ENCODE measurements at regions not wholly inside any gene's neighbourhood (a gene's known extent, or its start where the extent isn't known, plus 50 kb on each side); places are given as distances from the start of the nearest gene placed in this dataset.

- intact Hi-C loops (cut with DNase I, micrococcal nuclease) = no loop called here
- H3K36me3 Mint-ChIP-seq (ENCODE audit: low read depth) = no peaks in the 10 kb centered on the region
- peaks cover 3% of the 10 kb centered on the region for H3K9me3 Mint-ChIP-seq (ENCODE audit: low read depth)
- DNase-seq (peak; percentile 55), ATAC-seq (peak; percentile 61)
- POLR2A ChIA-PET = no interaction called here
- CTCF ChIA-PET = interaction anchor here (0.6 kb wide), 1 partner anchor 10 kb away, joined by 3 read pairs; no protein-coding TSS in a partner anchor
- H3K27me3 Mint-ChIP-seq = peaks cover 31% of the 10 kb centered on the region
- H3K4me1 Mint-ChIP-seq = peaks cover 8% of the 10 kb centered on the region
- no peak overlapping the region for H3K4me3 Mint-ChIP-seq
- no peak overlapping the region for H3K27ac Mint-ChIP-seq
Observed at GRCh38 chr7:54664235-54665228, 94.5 kb downstream of the SEC61G start.

DNA sequence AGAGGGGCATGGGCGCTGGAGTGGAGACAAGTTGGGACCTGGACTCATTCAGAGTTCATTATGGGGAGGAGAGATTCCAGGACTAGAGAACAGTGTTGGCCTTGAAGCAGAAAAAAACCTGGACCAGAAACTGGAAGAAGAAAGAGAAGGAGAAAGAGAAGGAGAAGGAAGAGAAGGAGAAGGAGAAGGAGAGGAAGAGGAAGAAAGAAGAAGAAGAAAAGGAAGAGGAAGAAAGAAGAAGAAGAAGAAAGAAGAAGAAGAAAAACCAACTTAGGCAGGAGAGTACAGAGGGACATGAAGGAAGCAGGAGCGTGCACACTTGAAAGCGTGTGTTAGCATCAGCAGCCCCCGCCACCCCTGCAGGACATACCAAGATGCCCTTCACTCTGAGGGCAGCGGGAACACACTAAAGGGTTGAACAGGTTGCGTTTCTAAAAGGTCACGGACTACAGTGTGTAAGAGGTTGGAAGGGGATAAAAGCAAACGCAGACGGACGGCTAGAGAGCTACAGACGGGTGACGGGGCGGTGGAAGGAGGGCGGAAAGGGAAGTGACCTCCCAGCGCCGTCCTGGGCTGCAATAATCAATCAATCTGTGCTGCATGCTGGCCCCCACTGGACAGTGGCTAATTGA lies 95.3 kb downstream of the SEC61G start:
- ChIA-PET CTCF (interaction anchor here (0.6 kb wide), 1 partner anchor 11 kb away, joined by 3 read pairs; no protein-coding TSS in a partner anchor), POLR2A (no interaction called here)
- Mint-ChIP-seq H3K27ac (no peak overlapping the region), H3K4me1 (peaks cover 8% of the 10 kb centered on the region), H3K27me3 (peaks cover 31% of the 10 kb centered on the region), H3K36me3 (ENCODE audit: low read depth) (no peaks in the 10 kb centered on the region), H3K9me3 (ENCODE audit: low read depth) (peaks cover 3% of the 10 kb centered on the region), H3K4me3 (no peak overlapping the region)
- intact Hi-C loops (cut with DNase I, micrococcal nuclease) = no loop called here
- ATAC-seq (no peak), DNase-seq (no peak)

- intact Hi-C loops (cut with DNase I, micrococcal nuclease) = no loop called here
- Mint-ChIP-seq H3K27me3 (peaks cover 31% of the 10 kb centered on the region), H3K9me3 (ENCODE audit: low read depth) (peaks cover 3% of the 10 kb centered on the region), H3K36me3 (ENCODE audit: low read depth) (no peaks in the 10 kb centered on the region), H3K27ac (no peak overlapping the region), H3K4me3 (no peak overlapping the region), H3K4me1 (peaks cover 8% of the 10 kb centered on the region)
- ChIA-PET CTCF (no interaction called here), POLR2A (no interaction called here)
- no peak for ATAC-seq
- no peak for DNase-seq
Observed at GRCh38 chr7:54663186-54663585, 95.8 kb downstream of the SEC61G start.

DNA sequence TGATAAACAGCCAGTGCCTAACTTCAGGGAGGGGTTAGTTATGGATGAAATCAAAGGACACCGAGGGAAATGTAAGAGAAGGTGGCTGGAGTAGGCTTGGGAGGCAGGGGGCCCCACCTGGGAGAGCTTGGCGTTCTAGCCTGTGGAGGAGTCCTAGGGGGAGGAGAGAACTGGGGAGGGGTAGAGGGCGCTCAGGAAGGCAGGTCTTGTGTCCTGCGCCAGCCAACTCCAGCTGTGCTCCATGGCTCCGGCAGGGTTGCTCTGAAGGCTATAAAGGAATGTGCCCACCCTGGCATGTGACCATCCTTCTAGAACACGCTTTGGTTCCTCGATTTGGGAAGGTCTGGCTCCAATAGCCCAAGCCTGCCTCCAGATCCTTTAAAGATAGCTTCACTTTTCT lies 96.3 kb downstream of the SEC61G start:
- intact Hi-C loops (cut with DNase I, micrococcal nuclease) = no loop called here
- Mint-ChIP-seq H3K9me3 (ENCODE audit: low read depth) (peaks cover 3% of the 10 kb centered on the region), H3K4me1 (peaks cover 8% of the 10 kb centered on the region), H3K4me3 (no peak overlapping the region), H3K27ac (no peak overlapping the region), H3K27me3 (peaks cover 31% of the 10 kb centered on the region), H3K36me3 (ENCODE audit: low read depth) (no peaks in the 10 kb centered on the region)
- DNase-seq = no peak
- CTCF ChIA-PET = no interaction called here
- ATAC-seq = no peak
- POLR2A ChIA-PET = no interaction called here

GRCh38 chr7:54653905-54654304 lies 105.1 kb downstream of the SEC61G start:
- Mint-ChIP-seq H3K27me3 (no peaks in the 10 kb centered on the region), H3K9me3 (ENCODE audit: low read depth) (no peaks in the 10 kb centered on the region), H3K27ac (no peak overlapping the region), H3K36me3 (ENCODE audit: low read depth) (no peaks in the 10 kb centered on the region), H3K4me1 (no peaks in the 10 kb centered on the region), H3K4me3 (no peak overlapping the region)
- ATAC-seq = no peak
- intact Hi-C loops (cut with DNase I, micrococcal nuclease) = no loop called here
- CTCF ChIA-PET = no interaction called here
- no peak for DNase-seq
- POLR2A ChIA-PET = no interaction called here

GRCh38 chr7:54643064-54643463 lies 100.9 kb downstream of the VSTM2A start:
- ChIA-PET CTCF (no interaction called here), POLR2A (no interaction called here)
- no peaks in the 10 kb centered on the region for H3K36me3 Mint-ChIP-seq (ENCODE audit: low read depth)
- no peak for DNase-seq
- H3K4me3 Mint-ChIP-seq = no peak overlapping the region
- peaks cover 4% of the 10 kb centered on the region for H3K9me3 Mint-ChIP-seq (ENCODE audit: low read depth)
- intact Hi-C loops (cut with DNase I, micrococcal nuclease) = no loop called here
- no peak for ATAC-seq
- H3K4me1 Mint-ChIP-seq = no peaks in the 10 kb centered on the region
- peaks cover 2% of the 10 kb centered on the region for H3K27me3 Mint-ChIP-seq
- H3K27ac Mint-ChIP-seq = no peak overlapping the region

- Mint-ChIP-seq H3K27me3 (no peaks in the 10 kb centered on the region), H3K4me1 (no peaks in the 10 kb centered on the region), H3K27ac (no peak overlapping the region), H3K4me3 (no peak overlapping the region), H3K9me3 (ENCODE audit: low read depth) (no peaks in the 10 kb centered on the region), H3K36me3 (ENCODE audit: low read depth) (no peaks in the 10 kb centered on the region)
- intact Hi-C loops (cut with DNase I, micrococcal nuclease) = no loop called here
- ChIA-PET CTCF (interaction anchor here (0.6 kb wide), 1 partner anchor 293 kb away, joined by 3 read pairs; no protein-coding TSS in a partner anchor), POLR2A (no interaction called here)
- ATAC-seq (no peak), DNase-seq (no peak)
Observed at GRCh38 chr7:54637712-54638396, 95.7 kb downstream of the VSTM2A start.

GRCh38 chr7:54632696-54633095 lies 90.5 kb downstream of the VSTM2A start:
- H3K27ac Mint-ChIP-seq = no peak overlapping the region
- intact Hi-C loops (cut with DNase I, micrococcal nuclease) = no loop called here
- ChIA-PET CTCF (interaction anchor here (0.6 kb wide), 1 partner anchor 750 kb away, joined by 3 read pairs; no protein-coding TSS in a partner anchor), POLR2A (no interaction called here)
- no peaks in the 10 kb centered on the region for H3K36me3 Mint-ChIP-seq (ENCODE audit: low read depth)
- no peak overlapping the region for H3K4me3 Mint-ChIP-seq
- H3K9me3 Mint-ChIP-seq (ENCODE audit: low read depth) = peaks cover 11% of the 10 kb centered on the region
- ATAC-seq = no peak
- H3K27me3 Mint-ChIP-seq = no peaks in the 10 kb centered on the region
- no peaks in the 10 kb centered on the region for H3K4me1 Mint-ChIP-seq
- no peak for DNase-seq

GRCh38 chr7:54629771-54630170 lies 87.6 kb downstream of the VSTM2A start:
- intact Hi-C loops (cut with DNase I, micrococcal nuclease) = no loop called here
- POLR2A ChIA-PET = no interaction called here
- Mint-ChIP-seq H3K27me3 (no peaks in the 10 kb centered on the region), H3K27ac (no peak overlapping the region), H3K4me3 (no peak overlapping the region), H3K4me1 (no peaks in the 10 kb centered on the region), H3K36me3 (ENCODE audit: low read depth) (no peaks in the 10 kb centered on the region), H3K9me3 (ENCODE audit: low read depth) (peaks cover 11% of the 10 kb centered on the region)
- ATAC-seq = no peak
- CTCF ChIA-PET = no interaction called here
- DNase-seq = no peak

- intact Hi-C loops (cut with DNase I, micrococcal nuclease) = no loop called here
- no peak for ATAC-seq
- Mint-ChIP-seq H3K9me3 (ENCODE audit: low read depth) (peaks cover 3% of the 10 kb centered on the region), H3K27me3 (no peaks in the 10 kb centered on the region), H3K4me1 (no peaks in the 10 kb centered on the region), H3K36me3 (ENCODE audit: low read depth) (no peaks in the 10 kb centered on the region), H3K27ac (no peak overlapping the region), H3K4me3 (no peak overlapping the region)
- POLR2A ChIA-PET = no interaction called here
- DNase-seq = no peak
- CTCF ChIA-PET = interaction anchor here (0.8 kb wide), 1 partner anchor 11 kb away, joined by 3 read pairs; no protein-coding TSS in a partner anchor
Observed at GRCh38 chr7:54622696-54623309, 80.6 kb downstream of the VSTM2A start.
